K562 (cell line): ENCODE measurements at regions not wholly inside any gene's neighbourhood (a gene's known extent, or its start where the extent isn't known, plus 50 kb on each side); places are given as distances from the start of the nearest gene placed in this dataset.

Source experiments
- ATAC-seq: fragments of 200-7000 bp; cut with Tn5 transposase; 3 replicates; pipeline ENCODE4 v1.9.1; 2020; ENCODE audit warnings: moderate library complexity
- BruUV-seq: library from RNA; stranded (reverse); fragments of 400-500 nt; replicated peaks from 2 replicates; lab custom pipeline; 2021; lab: Mats Ljungman, UMichigan
- CTCF ChIA-PET: fragments of 300-600 bp; formaldehyde crosslinking; extraction: SDS; loops from one replicate; lab custom pipeline; 2021; ENCODE audit warnings: low intra/inter-chr PET ratio; lab: Yijun Ruan, JAX
- POLR2A ChIA-PET: fragments of 300-600, 350-650 bp; sonication (Branson Sonifier 250); formaldehyde crosslinking; extraction: SDS; loops from one replicate; lab custom pipeline; 2021; ENCODE audit warnings: antibody characterized with exemption, inconsistent platforms; lab: Yijun Ruan, JAX
- DNase-seq, 4 experiments: peaks; one replicate each; pipeline versions ENCODE4 v3.0.0 to v3.0.0-alpha.2; 2011 to 2018; ENCODE audit warnings: low spot score in 3 of 4, mixed read lengths in 3 of 4; ENCODE audit errors: extremely low read depth in 1 of 4
- FAIRE-seq: peaks from 2 replicates; lab custom pipeline; 2011; peaks lifted over from hg19 to GRCh38; lab: Jason Lieb, UNC
- H2AFZ ChIP-seq: 2 replicates; pipeline ENCODE4 v1.6.0; 2011; ENCODE audit warnings: low read depth, low read length, control low read depth, inconsistent platforms
- H3K27ac ChIP-seq: fragments of 200-600 bp; 3 replicates; pipeline ENCODE4 v1.8.0; 2011; ENCODE audit warnings: low read depth, mild to moderate bottlenecking, control low read depth, inconsistent platforms, low read length, moderate library complexity, mixed read lengths; ENCODE audit errors: extremely low read depth
- H3K27me3 ChIP-seq, 2 experiments: fragments of 300-600 bp in 1 of 2; 2 replicates in 1 of 2; 3 replicates in 1 of 2; pipeline versions ENCODE4 v1.6.0 to v1.8.0; 2011; ENCODE audit warnings: inconsistent platforms in 2 of 2, low read length in 2 of 2, mild to moderate bottlenecking in 1 of 2, mixed read lengths in 1 of 2, moderate library complexity in 1 of 2; ENCODE audit not compliant: control insufficient read depth in 2 of 2, insufficient read depth in 2 of 2
- H3K36me3 ChIP-seq: fragments of 300-600 bp; 3 replicates; pipeline ENCODE4 v1.8.0; 2011; ENCODE audit warnings: mild to moderate bottlenecking, low read length, inconsistent platforms; ENCODE audit not compliant: control insufficient read depth, insufficient read depth
- H3K4me1 ChIP-seq, 2 experiments: fragments of 200-600 bp in 1 of 2; replicated peaks in 1 of 2; 2 replicates in 1 of 2; 3 replicates in 1 of 2; pipeline versions ENCODE4 v1.5.1 to v1.8.0; 2011; ENCODE audit warnings: inconsistent platforms in 2 of 2, low read length in 2 of 2, mild to moderate bottlenecking in 1 of 2, mixed read lengths in 1 of 2, moderate library complexity in 1 of 2; ENCODE audit not compliant: control insufficient read depth in 2 of 2, insufficient read depth in 2 of 2
- H3K4me2 ChIP-seq: 2 replicates; pipeline ENCODE4 v1.6.1; 2011; ENCODE audit warnings: low read length, control low read depth, inconsistent platforms, mixed read lengths; ENCODE audit not compliant: insufficient read depth
- H3K4me3 ChIP-seq: fragments of 200-600 bp; sonication (generic), shearing (Covaris generic); 2 replicates; pipeline ENCODE4 v1.5.1; 2016; ENCODE audit warnings: control low read depth, inconsistent platforms
- H3K79me2 ChIP-seq: fragments of 200-600 bp; 3 replicates; pipeline ENCODE4 v1.8.0; 2011; ENCODE audit warnings: low read length, inconsistent platforms; ENCODE audit not compliant: control insufficient read depth, insufficient read depth
- H3K9ac ChIP-seq, 2 experiments: 2 replicates each; pipeline versions ENCODE4 v1.6.0 to v1.6.1; 2011; ENCODE audit warnings: low read depth in 2 of 2, low read length in 2 of 2, control low read depth in 1 of 2, inconsistent platforms in 1 of 2, mild to moderate bottlenecking in 1 of 2, mixed read lengths in 1 of 2; ENCODE audit not compliant: insufficient read depth in 1 of 2
- H3K9me1 ChIP-seq: one replicate; pipeline ENCODE4 v1.6.0; 2011; ENCODE audit warnings: inconsistent platforms, mild to moderate bottlenecking, low read length, moderate library complexity; ENCODE audit not compliant: control insufficient read depth, insufficient read depth
- H3K9me3 ChIP-seq: replicated peaks from 2 replicates; pipeline ENCODE4 v1.5.1; 2011; ENCODE audit warnings: low read depth, low read length, inconsistent platforms; ENCODE audit not compliant: control insufficient read depth, insufficient read depth
- H4K20me1 ChIP-seq: replicated peaks from 2 replicates; pipeline ENCODE4 v1.6.1; 2011; ENCODE audit warnings: low read length, inconsistent platforms, mixed read lengths; ENCODE audit not compliant: control insufficient read depth, insufficient read depth
- HEY1 ChIP-seq: fragments of 250-450 bp; sonication (Bioruptor Pico); IDR thresholded peaks from 2 replicates; pipeline ENCODE4 v1.5.0; 2020; ENCODE audit warnings: mild to moderate bottlenecking, moderate library complexity, borderline replicate concordance
- HIVEP1 ChIP-seq: fragments of 250-450 bp; sonication (Bioruptor Pico); IDR thresholded peaks from 2 replicates; pipeline ENCODE4 v1.4.0; 2020; ENCODE audit warnings: mild to moderate bottlenecking
- NR2F6 ChIP-seq: fragments of 450-650 bp; formaldehyde crosslinking; IDR thresholded peaks from 2 replicates; pipeline ENCODE4 v1.4.0; 2020; ENCODE audit warnings: mild to moderate bottlenecking
- SUPT5H ChIP-seq: fragments of 450-650 bp; IDR thresholded peaks from 2 replicates; pipeline ENCODE4 v1.6.1; 2016
- U2AF1 ChIP-seq: fragments of 200-400 bp; formaldehyde crosslinking; optimal IDR thresholded peaks from 2 replicates; pipeline ENCODE3; 2017; ENCODE audit warnings: mild to moderate bottlenecking, low read depth, low read length, moderate library complexity
- ZNF263 ChIP-seq: sonication (generic); formaldehyde crosslinking; IDR thresholded peaks from 2 replicates; pipeline ENCODE4 v1.8.0; 2022; ENCODE audit warnings: mild to moderate bottlenecking, missing genetic modification reagents, borderline replicate concordance
- ZNF316 ChIP-seq: fragments of 450-650 bp; IDR thresholded peaks from 2 replicates; pipeline ENCODE4 v1.6.1; 2016
- ZNF764 ChIP-seq: fragments of 250-450 bp; sonication (Bioruptor Pico); IDR thresholded peaks from 2 replicates; pipeline ENCODE4 v1.4.0; 2020; ENCODE audit warnings: low read depth, mild to moderate bottlenecking, moderate library complexity
- ZNF830 ChIP-seq: fragments of 250-450 bp; sonication (Bioruptor Pico); IDR thresholded peaks from 2 replicates; pipeline ENCODE4 v1.5.0; 2021; ENCODE audit warnings: mild to moderate bottlenecking
- ZSCAN29 ChIP-seq: fragments of 450-650 bp; IDR thresholded peaks from 2 replicates; pipeline ENCODE4 v1.6.1; 2017
- WGBS: fragments of 100-300 bp; shearing (Covaris generic); methylation state at CpG from one replicate; pipeline ENCODE4 v1.1.6; 2016; ENCODE audit warnings: low coverage, mixed read lengths; ENCODE audit not compliant: insufficient coverage; ENCODE audit errors: missing lambda C conversion rate; 5-methylcytosine and 5-hydroxymethylcytosine counted together
- in situ Hi-C: fragments of 300-500 bp; cut with MboI; formaldehyde crosslinking; loops from 4 replicates; pipeline ENCODE4 v1.15.0; 2018; ENCODE audit warnings: inconsistent platforms, mixed read lengths
- intact Hi-C: fragments of 100-400 bp; cut with micrococcal nuclease; formaldehyde crosslinking; loops from 2 replicates; pipeline ENCODE4 v1.14.2; 2022
- TF ChIP-seq, protein P1 (sequence below): fragments of 450-650 bp; IDR thresholded peaks from one replicate; pipeline ENCODE4 v1.6.1; 2018; ENCODE audit warnings: mild to moderate bottlenecking, moderate library complexity; ENCODE audit not compliant: partially characterized antibody
- TF ChIP-seq, protein P2 (sequence below), 2 experiments: fragments of 450-650 bp in 1 of 2; sonication (generic) in 1 of 2; formaldehyde crosslinking in 1 of 2; IDR thresholded peaks in 1 of 2; conservative IDR thresholded peaks in 1 of 2; 2 replicates each; pipeline versions ENCODE4 v1.6.1 to v1.8.1; 2016 to 2023; ENCODE audit warnings: mild to moderate bottlenecking in 2 of 2, moderate library complexity in 2 of 2, inconsistent platforms in 1 of 2, missing genetic modification reagents in 1 of 2
- TF ChIP-seq, protein P3 (sequence below): fragments of 450-650 bp; formaldehyde crosslinking; IDR thresholded peaks from 2 replicates; pipeline ENCODE4 v1.4.0; 2020; ENCODE audit warnings: mild to moderate bottlenecking, moderate library complexity

DNA sequence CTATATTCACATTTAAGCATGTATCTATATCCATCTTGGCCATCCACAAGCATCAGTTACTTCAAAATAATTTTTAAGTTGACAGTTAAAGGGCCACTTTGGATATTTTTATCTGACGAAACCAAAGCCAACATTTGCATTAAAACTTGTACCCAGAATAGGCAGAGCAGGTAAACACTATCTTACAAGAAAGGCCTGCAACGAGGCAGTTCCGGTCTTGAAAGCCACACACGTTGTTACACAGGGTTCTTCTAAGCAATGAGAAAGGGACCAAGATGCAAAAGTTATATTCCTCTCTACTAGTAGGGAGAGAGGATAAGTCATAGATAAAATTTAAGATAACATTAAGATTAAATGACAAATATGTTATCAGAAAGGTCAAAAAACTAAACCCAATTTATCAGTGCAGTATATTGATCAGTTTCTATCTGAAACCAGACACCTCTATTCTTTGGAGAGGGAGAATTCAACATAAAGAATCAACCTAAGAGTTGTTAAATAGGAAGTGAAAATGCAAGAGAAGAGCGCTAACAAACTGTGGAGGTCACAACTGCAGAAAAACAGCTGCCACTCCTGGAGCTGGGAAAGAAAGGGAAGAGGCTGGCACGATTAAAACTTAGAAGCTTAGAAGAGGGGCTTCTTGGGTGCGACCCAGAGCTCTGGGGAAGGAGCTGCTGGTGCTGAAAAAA lies 701.3 kb downstream of the TNS3 start:
- no peaks in the 10 kb centered on the region for H3K9me1 ChIP-seq
- ATAC-seq = no peak
- TF ChIP-seq, protein P1, sequence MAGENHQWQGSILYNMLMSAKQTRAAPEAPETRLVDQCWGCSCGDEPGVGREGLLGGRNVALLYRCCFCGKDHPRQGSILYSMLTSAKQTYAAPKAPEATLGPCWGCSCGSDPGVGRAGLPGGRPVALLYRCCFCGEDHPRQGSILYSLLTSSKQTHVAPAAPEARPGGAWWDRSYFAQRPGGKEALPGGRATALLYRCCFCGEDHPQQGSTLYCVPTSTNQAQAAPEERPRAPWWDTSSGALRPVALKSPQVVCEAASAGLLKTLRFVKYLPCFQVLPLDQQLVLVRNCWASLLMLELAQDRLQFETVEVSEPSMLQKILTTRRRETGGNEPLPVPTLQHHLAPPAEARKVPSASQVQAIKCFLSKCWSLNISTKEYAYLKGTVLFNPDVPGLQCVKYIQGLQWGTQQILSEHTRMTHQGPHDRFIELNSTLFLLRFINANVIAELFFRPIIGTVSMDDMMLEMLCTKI = no peak
- no peak for TF ChIP-seq ZNF316
- TF ChIP-seq, protein P2, sequence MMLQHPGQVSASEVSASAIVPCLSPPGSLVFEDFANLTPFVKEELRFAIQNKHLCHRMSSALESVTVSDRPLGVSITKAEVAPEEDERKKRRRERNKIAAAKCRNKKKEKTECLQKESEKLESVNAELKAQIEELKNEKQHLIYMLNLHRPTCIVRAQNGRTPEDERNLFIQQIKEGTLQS (IDR thresholded peaks at IDR 0.05) = no peak
- TF ChIP-seq, protein P2 (CRISPR knock-in tag; conservative IDR thresholded peaks at IDR 0.05) = no peak
- no peak for TF ChIP-seq SUPT5H
- TF ChIP-seq, protein P3, sequence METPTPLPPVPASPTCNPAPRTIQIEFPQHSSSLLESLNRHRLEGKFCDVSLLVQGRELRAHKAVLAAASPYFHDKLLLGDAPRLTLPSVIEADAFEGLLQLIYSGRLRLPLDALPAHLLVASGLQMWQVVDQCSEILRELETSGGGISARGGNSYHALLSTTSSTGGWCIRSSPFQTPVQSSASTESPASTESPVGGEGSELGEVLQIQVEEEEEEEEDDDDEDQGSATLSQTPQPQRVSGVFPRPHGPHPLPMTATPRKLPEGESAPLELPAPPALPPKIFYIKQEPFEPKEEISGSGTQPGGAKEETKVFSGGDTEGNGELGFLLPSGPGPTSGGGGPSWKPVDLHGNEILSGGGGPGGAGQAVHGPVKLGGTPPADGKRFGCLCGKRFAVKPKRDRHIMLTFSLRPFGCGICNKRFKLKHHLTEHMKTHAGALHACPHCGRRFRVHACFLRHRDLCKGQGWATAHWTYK = no peak
- TF ChIP-seq ZNF830 = no peak
- no peak for TF ChIP-seq ZSCAN29
- TF ChIP-seq NR2F6 = no peak
- no peak for TF ChIP-seq ZNF764 (CRISPR knock-in tag)
- no peak for TF ChIP-seq ZNF263
- no peak for TF ChIP-seq HEY1 (CRISPR knock-in tag)
- TF ChIP-seq HIVEP1 (CRISPR knock-in tag) = no peak
- no peak for TF ChIP-seq U2AF1
- no peaks in the 10 kb centered on the region for H3K36me3 ChIP-seq
- no peaks in the 10 kb centered on the region for H3K27me3 ChIP-seq
- H3K9ac ChIP-seq = no peak overlapping the region
- no peak overlapping the region for H2AFZ ChIP-seq
- no peak for DNase-seq
- H3K4me1 ChIP-seq = no peaks in the 10 kb centered on the region
- BruUV-seq = no TSS peak
- 0% methylated on average over 6 of the region's 7 CpGs for WGBS
- ChIA-PET POLR2A (interaction anchor here (0.6 kb wide), 1 partner anchor 940 kb away, joined by 3 read pairs; no protein-coding TSS in a partner anchor), CTCF (no interaction called here)
- in situ Hi-C loops (no loop called here), intact Hi-C loops (no loop called here)
- no peaks in the 10 kb centered on the region for H3K9me3 ChIP-seq
- H3K4me2 ChIP-seq = no peak overlapping the region
- no peak overlapping the region for H3K4me3 ChIP-seq
- no peak for FAIRE-seq
- H4K20me1 ChIP-seq = no peaks in the 10 kb centered on the region
- no peak overlapping the region for H3K27ac ChIP-seq
- H3K79me2 ChIP-seq = no peaks in the 10 kb centered on the region
